Peyer's patch (tissue), 4 donors: ENCODE measurements at regions not wholly inside any gene's neighbourhood (a gene's known extent, or its start where the extent isn't known, plus 50 kb on each side); places are given as distances from the start of the nearest gene placed in this dataset.

Source experiments
- CTCF ChIP-seq, 6 experiments: fragments of 450-650 bp in 4 of 6; fragments of 200-600 bp in 2 of 6; sonication (generic) in 1 of 6; IDR thresholded peaks; one replicate each; pipeline ENCODE4 v1.5.1; 2017 to 2019; ENCODE audit warnings: antibody characterized with exemption in 6 of 6, mild to moderate bottlenecking in 3 of 6, moderate library complexity in 1 of 6
- POLR2A ChIP-seq, 2 donors: fragments of 450-650 bp; IDR thresholded peaks; one replicate each; pipeline ENCODE4 v1.5.1; 2017; ENCODE audit warnings: antibody characterized with exemption in 2 of 2, mild to moderate bottlenecking in 2 of 2, moderate library complexity in 2 of 2

GRCh38 chr6:11890849-11891248, 112.2 kb upstream of the ADTRP start:
- TF ChIP-seq CTCF (IDR thresholded peaks at IDR 0.05) (no peak), POLR2A (IDR thresholded peaks at IDR 0.05) (no peak)
